Thyroid gland (tissue), 4 donors: ENCODE measurements at regions not wholly inside any gene's neighbourhood (a gene's known extent, or its start where the extent isn't known, plus 50 kb on each side); places are given as distances from the start of the nearest gene placed in this dataset.

Source experiments
- POLR2A ChIP-seq, 2 donors: fragments of 450-650 bp; IDR thresholded peaks; one replicate each; pipeline ENCODE4 v1.6.1; 2017; ENCODE audit warnings: antibody characterized with exemption in 2 of 2, mild to moderate bottlenecking in 2 of 2, moderate library complexity in 1 of 2
- TF ChIP-seq, protein P1 (sequence below), 6 experiments: fragments of 200-600 bp in 3 of 6; fragments of 450-650 bp in 3 of 6; sonication (generic) in 3 of 6; IDR thresholded peaks; one replicate each; pipeline ENCODE4 v1.5.1; 2016 to 2019; ENCODE audit warnings: antibody characterized with exemption in 6 of 6, mild to moderate bottlenecking in 2 of 6, inconsistent platforms in 1 of 6, moderate library complexity in 1 of 6

- TF ChIP-seq, protein P1, sequence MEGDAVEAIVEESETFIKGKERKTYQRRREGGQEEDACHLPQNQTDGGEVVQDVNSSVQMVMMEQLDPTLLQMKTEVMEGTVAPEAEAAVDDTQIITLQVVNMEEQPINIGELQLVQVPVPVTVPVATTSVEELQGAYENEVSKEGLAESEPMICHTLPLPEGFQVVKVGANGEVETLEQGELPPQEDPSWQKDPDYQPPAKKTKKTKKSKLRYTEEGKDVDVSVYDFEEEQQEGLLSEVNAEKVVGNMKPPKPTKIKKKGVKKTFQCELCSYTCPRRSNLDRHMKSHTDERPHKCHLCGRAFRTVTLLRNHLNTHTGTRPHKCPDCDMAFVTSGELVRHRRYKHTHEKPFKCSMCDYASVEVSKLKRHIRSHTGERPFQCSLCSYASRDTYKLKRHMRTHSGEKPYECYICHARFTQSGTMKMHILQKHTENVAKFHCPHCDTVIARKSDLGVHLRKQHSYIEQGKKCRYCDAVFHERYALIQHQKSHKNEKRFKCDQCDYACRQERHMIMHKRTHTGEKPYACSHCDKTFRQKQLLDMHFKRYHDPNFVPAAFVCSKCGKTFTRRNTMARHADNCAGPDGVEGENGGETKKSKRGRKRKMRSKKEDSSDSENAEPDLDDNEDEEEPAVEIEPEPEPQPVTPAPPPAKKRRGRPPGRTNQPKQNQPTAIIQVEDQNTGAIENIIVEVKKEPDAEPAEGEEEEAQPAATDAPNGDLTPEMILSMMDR (IDR thresholded peaks at IDR 0.05), result no peak
- TF ChIP-seq POLR2A (IDR thresholded peaks at IDR 0.05), result no peak
These were observed 120.3 kb upstream of the ZBED5 start for GRCh38 chr11:10978198-10978597.
